Smooth muscle cell (in vitro differentiated cells): ENCODE measurements at regions not wholly inside any gene's neighbourhood (a gene's known extent, or its start where the extent isn't known, plus 50 kb on each side); places are given as distances from the start of the nearest gene placed in this dataset.
"Not testable (repeated sequence)": the region's sequence is repeated elsewhere in the genome, so short reads cannot be mapped to it uniquely, and the experiment has no call there.

Source experiments
- DNase-seq: peaks from one replicate; lab custom pipeline; 2025; ENCODE audit not compliant: unreplicated experiment; lab: John Stamatoyannopoulos, UW
- H2AFZ ChIP-seq: fragments of 200-600 bp; sonication (generic); 2 replicates; pipeline ENCODE4 v1.6.0; 2016; ENCODE audit warnings: antibody characterized with exemption, low read depth, mild to moderate bottlenecking
- H3F3A ChIP-seq: fragments of 200-600 bp; sonication (generic); 2 replicates; pipeline ENCODE4 v1.6.0; 2017; ENCODE audit warnings: antibody characterized with exemption, low read depth
- H3K27ac ChIP-seq: fragments of 200-600 bp; sonication (generic); 2 replicates; pipeline ENCODE4 v1.5.1; 2016; ENCODE audit warnings: low read depth, mild to moderate bottlenecking
- H3K27me3 ChIP-seq: fragments of 200-600 bp; sonication (generic); 2 replicates; pipeline ENCODE4 v1.6.1; 2016; ENCODE audit warnings: low read depth, mild to moderate bottlenecking
- H3K36me3 ChIP-seq: fragments of 200-600 bp; sonication (generic); 2 replicates; pipeline ENCODE4 v1.5.1; 2016; ENCODE audit warnings: low read depth
- H3K4me1 ChIP-seq: fragments of 200-600 bp; sonication (generic); 2 replicates; pipeline ENCODE4 v1.5.1; 2016; ENCODE audit warnings: low read depth
- H3K4me2 ChIP-seq: fragments of 200-600 bp; sonication (generic); 2 replicates; pipeline ENCODE4 v1.6.0; 2016; ENCODE audit warnings: mild to moderate bottlenecking
- H3K4me3 ChIP-seq: fragments of 200-600 bp; sonication (generic); 2 replicates; pipeline ENCODE4 v1.5.1; 2016; ENCODE audit warnings: mild to moderate bottlenecking
- H3K79me2 ChIP-seq: fragments of 200-600 bp; sonication (generic); 2 replicates; pipeline ENCODE4 v1.6.0; 2016; ENCODE audit warnings: low read depth, mild to moderate bottlenecking
- H3K9ac ChIP-seq: fragments of 200-600 bp; sonication (generic); 2 replicates; pipeline ENCODE4 v1.6.0; 2016; ENCODE audit warnings: low read depth
- H3K9me3 ChIP-seq: fragments of 200-600 bp; sonication (generic); replicated peaks from 2 replicates; pipeline ENCODE4 v1.5.1; 2016; ENCODE audit warnings: low read depth
- H4K20me1 ChIP-seq: fragments of 200-600 bp; sonication (generic); 2 replicates; pipeline ENCODE4 v1.6.0; 2016; ENCODE audit warnings: low read depth
- WGBS: methylation state at CpG from one replicate; pipeline ENCODE4 v1.1.7; 2016; ENCODE audit warnings: low lambda C conversion rate; 5-methylcytosine and 5-hydroxymethylcytosine counted together
- TF ChIP-seq, protein P1 (sequence below): fragments of 200-600 bp; sonication (generic); IDR thresholded peaks from 2 replicates; pipeline ENCODE4 v1.5.1; 2017; ENCODE audit warnings: borderline replicate concordance, mild to moderate bottlenecking, antibody characterized with exemption; ENCODE audit not compliant: insufficient read depth, poor library complexity, severe bottlenecking

DNA sequence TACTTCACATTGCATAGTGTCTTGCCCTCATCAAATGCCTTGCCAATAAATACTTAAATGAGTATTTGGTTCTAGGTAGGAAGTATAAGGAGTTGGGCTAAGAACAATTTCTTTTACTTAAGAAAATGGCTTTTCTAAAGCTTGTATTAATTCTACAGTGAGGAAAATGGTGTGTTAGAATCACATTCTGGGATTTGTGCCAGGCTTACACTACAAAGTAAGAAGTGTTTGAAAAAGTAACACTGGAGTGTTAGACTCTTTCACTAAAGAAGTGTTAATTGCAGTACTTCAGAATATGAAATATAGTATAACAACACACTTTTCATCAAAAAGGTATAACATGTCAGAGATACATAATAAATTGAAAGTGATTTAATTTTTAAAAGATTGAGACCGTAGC lies 328.7 kb downstream of the C3orf38 start:
- Histone ChIP-seq H3K9ac (no peak overlapping the region), H3K9me3 (no peaks in the 10 kb centered on the region), H3K79me2 (no peaks in the 10 kb centered on the region), H3K27me3 (no peaks in the 10 kb centered on the region), H3K4me3 (no peak overlapping the region), H2AFZ (no peak overlapping the region), H3K27ac (no peak overlapping the region), H4K20me1 (no peaks in the 10 kb centered on the region), H3K4me1 (no peaks in the 10 kb centered on the region), H3K36me3 (no peaks in the 10 kb centered on the region), H3F3A (no peaks in the 10 kb centered on the region), H3K4me2 (no peak overlapping the region)
- TF ChIP-seq, protein P1, sequence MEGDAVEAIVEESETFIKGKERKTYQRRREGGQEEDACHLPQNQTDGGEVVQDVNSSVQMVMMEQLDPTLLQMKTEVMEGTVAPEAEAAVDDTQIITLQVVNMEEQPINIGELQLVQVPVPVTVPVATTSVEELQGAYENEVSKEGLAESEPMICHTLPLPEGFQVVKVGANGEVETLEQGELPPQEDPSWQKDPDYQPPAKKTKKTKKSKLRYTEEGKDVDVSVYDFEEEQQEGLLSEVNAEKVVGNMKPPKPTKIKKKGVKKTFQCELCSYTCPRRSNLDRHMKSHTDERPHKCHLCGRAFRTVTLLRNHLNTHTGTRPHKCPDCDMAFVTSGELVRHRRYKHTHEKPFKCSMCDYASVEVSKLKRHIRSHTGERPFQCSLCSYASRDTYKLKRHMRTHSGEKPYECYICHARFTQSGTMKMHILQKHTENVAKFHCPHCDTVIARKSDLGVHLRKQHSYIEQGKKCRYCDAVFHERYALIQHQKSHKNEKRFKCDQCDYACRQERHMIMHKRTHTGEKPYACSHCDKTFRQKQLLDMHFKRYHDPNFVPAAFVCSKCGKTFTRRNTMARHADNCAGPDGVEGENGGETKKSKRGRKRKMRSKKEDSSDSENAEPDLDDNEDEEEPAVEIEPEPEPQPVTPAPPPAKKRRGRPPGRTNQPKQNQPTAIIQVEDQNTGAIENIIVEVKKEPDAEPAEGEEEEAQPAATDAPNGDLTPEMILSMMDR, result no peak
- no peak for DNase-seq
- 95% methylated on average over 1 of the region's 1 CpG for WGBS

DNA sequence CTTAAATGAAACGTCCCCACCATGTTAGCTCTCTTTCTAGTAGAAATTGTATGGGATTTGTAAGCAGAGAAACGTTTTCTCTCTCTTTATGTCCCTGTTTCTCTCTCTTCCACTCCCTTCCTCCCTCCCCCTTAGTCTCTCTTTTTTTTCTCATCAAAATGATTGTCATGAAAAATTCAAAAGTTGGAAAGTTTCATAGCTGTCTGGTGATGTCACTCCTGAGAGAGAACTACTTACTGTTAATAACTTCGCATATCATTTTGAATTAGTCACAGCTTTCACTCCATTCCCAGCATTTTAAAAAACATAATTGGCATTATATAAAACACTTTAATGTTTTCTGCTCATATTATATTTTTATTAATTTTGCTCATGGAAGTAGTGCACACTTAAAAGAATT lies 331.1 kb downstream of the C3orf38 start:
- no peaks in the 10 kb centered on the region for H3K79me2 ChIP-seq
- no peaks in the 10 kb centered on the region for H3F3A ChIP-seq
- no peaks in the 10 kb centered on the region for H3K36me3 ChIP-seq
- H3K27ac ChIP-seq, result no peak overlapping the region
- no peak for DNase-seq
- no peaks in the 10 kb centered on the region for H3K9me3 ChIP-seq
- H4K20me1 ChIP-seq, result no peaks in the 10 kb centered on the region
- peak overlapping the region; percentile 42 for H3K4me2 ChIP-seq
- no peak overlapping the region for H3K4me3 ChIP-seq
- no peaks in the 10 kb centered on the region for H3K4me1 ChIP-seq
- TF ChIP-seq, protein P1, result no peak
- no peaks in the 10 kb centered on the region for H3K27me3 ChIP-seq
- WGBS, result 72% methylated on average over 3 of the region's 3 CpGs
- no peak overlapping the region for H3K9ac ChIP-seq
- H2AFZ ChIP-seq, result no peak overlapping the region

DNA sequence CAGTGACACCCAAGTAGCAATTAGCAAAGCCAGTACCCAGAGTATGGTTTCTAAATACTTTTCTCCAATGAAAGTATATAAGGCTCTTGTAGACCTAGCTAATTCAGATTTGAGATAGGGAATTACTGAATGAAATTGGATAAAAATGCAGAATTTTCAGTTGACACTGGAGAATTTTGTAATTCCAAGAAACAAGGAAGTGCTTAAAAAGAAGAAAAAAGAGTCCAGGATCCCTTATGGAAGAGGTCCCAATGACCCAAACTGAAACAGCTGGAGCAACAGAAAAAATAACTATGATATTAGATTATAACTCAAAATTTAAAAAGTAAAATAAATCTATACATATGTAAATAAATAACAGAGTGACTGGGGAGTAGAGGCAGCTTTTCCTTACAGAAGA lies 335.2 kb downstream of the C3orf38 start:
- Histone ChIP-seq H3K79me2 (no peaks in the 10 kb centered on the region), H3K9ac (no peak overlapping the region), H3K9me3 (no peaks in the 10 kb centered on the region)

DNA sequence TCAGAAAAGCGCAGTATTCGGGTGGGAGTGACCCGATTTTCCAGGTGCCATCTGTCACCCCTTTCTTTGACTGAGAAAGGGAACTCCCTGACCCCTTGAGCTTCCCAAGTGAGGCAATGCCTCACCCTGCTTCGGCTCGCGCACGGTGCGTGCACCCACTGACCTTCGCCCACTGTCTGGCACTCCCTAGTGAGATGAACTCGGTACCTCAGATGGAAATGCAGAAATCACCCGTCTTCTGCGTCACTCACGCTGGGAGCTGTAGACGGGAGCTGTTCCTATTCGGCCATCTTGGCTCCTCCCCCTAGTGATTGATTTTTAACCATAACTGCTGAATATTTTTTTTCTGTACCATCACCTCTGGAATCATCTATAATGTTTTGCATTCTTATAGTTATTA lies 359.1 kb downstream of the C3orf38 start:
- not testable (repeated sequence) for H3K9ac ChIP-seq, H2AFZ ChIP-seq, H3K4me1 ChIP-seq, H3K9me3 ChIP-seq, H3K4me3 ChIP-seq, H3K4me2 ChIP-seq, H4K20me1 ChIP-seq, H3K27ac ChIP-seq, DNase-seq, H3K79me2 ChIP-seq, H3K27me3 ChIP-seq, H3K36me3 ChIP-seq, H3F3A ChIP-seq
- WGBS, result 81% methylated on average over 15 of the region's 15 CpGs

More for the DNA sequence above, 335.2 kb downstream of the C3orf38 start:
- no peak overlapping the region for H3K4me2 ChIP-seq
- no peaks in the 10 kb centered on the region for H3F3A ChIP-seq
- H3K27me3 ChIP-seq, result no peaks in the 10 kb centered on the region
- no peak overlapping the region for H3K27ac ChIP-seq
- H2AFZ ChIP-seq, result no peak overlapping the region
- no peaks in the 10 kb centered on the region for H3K36me3 ChIP-seq
- H4K20me1 ChIP-seq, result no peaks in the 10 kb centered on the region
- DNase-seq, result no peak
- H3K4me1 ChIP-seq, result no peaks in the 10 kb centered on the region
- no peak overlapping the region for H3K4me3 ChIP-seq
- TF ChIP-seq, protein P1, result no peak
